Right lobe of liver (tissue), 6 donors: ENCODE measurements at regions not wholly inside any gene's neighbourhood (a gene's known extent, or its start where the extent isn't known, plus 50 kb on each side); places are given as distances from the start of the nearest gene placed in this dataset.

Experiments used
- ATAC-seq, 4 donors: fragments of 200-7000 bp; cut with Tn5 transposase; one replicate each; pipeline ENCODE4 v1.9.1; 2020; ENCODE audit warnings: mild to moderate bottlenecking in 4 of 4, moderate library complexity in 4 of 4
- DNase-seq, 3 donors: peaks; one replicate each; pipeline ENCODE4 v3.0.0-alpha.2; 2020
- H3K27ac ChIP-seq, 3 donors: fragments of 200-600 bp; one replicate each; pipeline ENCODE4 v1.8.0; 2022
- H3K27me3 ChIP-seq, 2 donors: fragments of 200-600 bp; one replicate each; pipeline ENCODE4 v1.8.0; 2022
- H3K36me3 ChIP-seq, 4 donors: fragments of 200-600 bp; sonication (generic) in 1 of 4; one replicate each; pipeline versions ENCODE4 v1.5.1 to v1.8.0; 2017 to 2022; ENCODE audit warnings: control low read depth in 1 of 4
- H3K4me1 ChIP-seq, 4 donors: fragments of 200-600 bp; sonication (generic) in 1 of 4; one replicate each; pipeline versions ENCODE4 v1.5.1 to v1.8.0; 2017 to 2022; ENCODE audit warnings: control low read depth in 1 of 4
- H3K4me3 ChIP-seq, 3 donors: fragments of 200-600 bp; one replicate each; pipeline ENCODE4 v1.8.0; 2022
- H3K9me3 ChIP-seq, 4 donors: fragments of 200-600 bp; sonication (generic) in 1 of 4; one replicate each; pipeline versions ENCODE4 v1.5.1 to v1.8.0; 2017 to 2022; ENCODE audit warnings: control low read depth in 1 of 4
- POLR2A ChIP-seq: fragments of 450-650 bp; IDR thresholded peaks from one replicate; pipeline ENCODE4 v1.6.1; 2017; ENCODE audit warnings: antibody characterized with exemption, mild to moderate bottlenecking
- WGBS: methylation state at CpG from one replicate; pipeline ENCODE4 v1.1.6; 2018; ENCODE audit warnings: low coverage, low lambda C conversion rate; ENCODE audit not compliant: insufficient coverage; ENCODE audit errors: missing lambda C conversion rate; 5-methylcytosine and 5-hydroxymethylcytosine counted together
- intact Hi-C, 2 donors: fragments of 100-400 bp; cut with DNase I; formaldehyde crosslinking; loops; one replicate each; pipeline versions ENCODE4 v1.11.2 to v1.14.1; 2022
- TF ChIP-seq, protein P1 (sequence below), 4 donors: fragments of 200-600 bp in 3 of 4; fragments of 450-650 bp in 1 of 4; IDR thresholded peaks; one replicate each; pipeline versions ENCODE4 v1.5.1 to v1.8.0; 2016 to 2022; ENCODE audit warnings: antibody characterized with exemption in 4 of 4, mild to moderate bottlenecking in 2 of 4
- donor health status: DM: no; HTN: yes; CAD: no.
- donor health status: DM: no; HTN: no; CAD: no.
- donor health status: DM: no; HTN: no; CAD: no.
- donor health status: DM: no; HTN: yes; CAD: no.
- donor health status: DM: no; HTN: yes; CAD: no.

DNA sequence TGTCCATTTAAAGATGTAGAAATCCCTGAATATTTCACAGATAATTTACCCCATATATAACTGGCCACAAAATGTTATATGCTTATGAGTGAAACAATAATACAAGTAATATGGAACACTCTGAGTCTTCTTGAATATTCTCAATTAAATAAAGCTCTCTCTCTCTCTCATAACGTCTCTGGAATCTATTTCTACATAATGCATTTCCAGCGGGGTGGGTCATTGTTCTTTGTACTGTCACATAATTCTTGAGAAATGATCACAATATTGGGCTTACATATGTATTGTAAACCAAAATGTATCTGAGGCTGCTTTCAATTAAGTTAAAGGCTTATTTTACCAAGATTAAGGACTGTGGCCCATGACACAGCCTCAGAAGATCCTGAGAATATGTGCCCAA is 596.3 kb downstream of the FAT4 start:
- no peak overlapping the region for H3K27ac ChIP-seq
- no peaks in the 10 kb centered on the region for H3K36me3 ChIP-seq
- DNase-seq = no peak
- TF ChIP-seq POLR2A = no peak
- TF ChIP-seq, protein P1, sequence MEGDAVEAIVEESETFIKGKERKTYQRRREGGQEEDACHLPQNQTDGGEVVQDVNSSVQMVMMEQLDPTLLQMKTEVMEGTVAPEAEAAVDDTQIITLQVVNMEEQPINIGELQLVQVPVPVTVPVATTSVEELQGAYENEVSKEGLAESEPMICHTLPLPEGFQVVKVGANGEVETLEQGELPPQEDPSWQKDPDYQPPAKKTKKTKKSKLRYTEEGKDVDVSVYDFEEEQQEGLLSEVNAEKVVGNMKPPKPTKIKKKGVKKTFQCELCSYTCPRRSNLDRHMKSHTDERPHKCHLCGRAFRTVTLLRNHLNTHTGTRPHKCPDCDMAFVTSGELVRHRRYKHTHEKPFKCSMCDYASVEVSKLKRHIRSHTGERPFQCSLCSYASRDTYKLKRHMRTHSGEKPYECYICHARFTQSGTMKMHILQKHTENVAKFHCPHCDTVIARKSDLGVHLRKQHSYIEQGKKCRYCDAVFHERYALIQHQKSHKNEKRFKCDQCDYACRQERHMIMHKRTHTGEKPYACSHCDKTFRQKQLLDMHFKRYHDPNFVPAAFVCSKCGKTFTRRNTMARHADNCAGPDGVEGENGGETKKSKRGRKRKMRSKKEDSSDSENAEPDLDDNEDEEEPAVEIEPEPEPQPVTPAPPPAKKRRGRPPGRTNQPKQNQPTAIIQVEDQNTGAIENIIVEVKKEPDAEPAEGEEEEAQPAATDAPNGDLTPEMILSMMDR (IDR thresholded peaks at IDR 0.05) = no peak
- ATAC-seq = no peak
- H3K27me3 ChIP-seq = no peaks in the 10 kb centered on the region
- H3K4me1 ChIP-seq = no peaks in the 10 kb centered on the region
- intact Hi-C loops = no loop called here
- WGBS = 35% methylated on average over 2 of the region's 2 CpGs
- H3K9me3 ChIP-seq = no peaks in the 10 kb centered on the region
- H3K4me3 ChIP-seq = no peak overlapping the region

DNA sequence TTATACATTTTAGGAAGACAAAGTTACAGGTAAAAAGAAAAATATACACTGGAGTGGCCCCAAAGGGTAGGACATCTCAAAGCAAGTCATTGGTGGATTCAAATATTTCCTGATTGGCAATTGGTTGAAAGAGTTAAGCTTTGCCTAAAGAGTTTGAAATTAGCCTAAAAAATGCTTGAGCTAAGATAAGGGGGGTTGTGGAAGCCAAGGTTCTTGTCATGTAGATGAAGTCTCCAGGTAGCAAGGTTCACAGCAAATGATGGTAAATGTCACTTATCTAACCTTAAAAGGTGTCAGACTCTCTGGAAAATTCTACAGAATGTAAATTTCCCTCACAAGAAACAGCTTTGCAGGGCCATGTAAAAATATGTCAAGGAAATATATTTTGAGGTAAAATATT is 596.7 kb downstream of the FAT4 start:
- intact Hi-C loops = no loop called here
- no peaks in the 10 kb centered on the region for H3K36me3 ChIP-seq
- DNase-seq = no peak

DNA sequence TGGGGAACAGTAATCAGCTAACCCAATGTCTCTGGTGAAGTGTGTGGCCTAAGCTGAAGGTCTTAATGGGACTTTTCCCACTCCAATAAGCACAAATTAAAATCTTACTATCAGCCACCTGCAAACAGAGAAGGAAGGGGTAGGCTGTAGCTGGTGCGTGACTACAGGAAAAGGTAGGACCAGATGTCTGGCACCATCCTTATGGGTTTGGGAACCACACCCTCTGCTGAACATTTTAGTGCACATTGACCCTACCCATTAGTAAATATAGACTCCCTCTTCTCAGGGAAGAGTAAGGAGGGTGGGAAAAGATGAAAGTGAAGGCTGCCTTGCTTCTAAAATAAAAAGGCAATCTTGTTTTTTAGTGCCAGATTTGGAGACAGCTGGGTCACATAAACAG is 602.8 kb downstream of the FAT4 start:
- WGBS = 92% methylated on average over 1 of the region's 1 CpG
- H3K27ac ChIP-seq = no peak overlapping the region
- H3K4me3 ChIP-seq = no peak overlapping the region
- H3K27me3 ChIP-seq = no peaks in the 10 kb centered on the region
- DNase-seq = no peak
- H3K4me1 ChIP-seq = no peaks in the 10 kb centered on the region
- H3K36me3 ChIP-seq = no peaks in the 10 kb centered on the region
- H3K9me3 ChIP-seq = no peaks in the 10 kb centered on the region
- ATAC-seq = no peak
- intact Hi-C loops = no loop called here
- TF ChIP-seq POLR2A = no peak
- TF ChIP-seq, protein P1 (IDR thresholded peaks at IDR 0.05) = no peak

More for the DNA sequence above, 596.7 kb downstream of the FAT4 start:
- H3K4me3 ChIP-seq = no peak overlapping the region
- H3K9me3 ChIP-seq = no peaks in the 10 kb centered on the region
- TF ChIP-seq, protein P1 (IDR thresholded peaks at IDR 0.05) = no peak
- TF ChIP-seq POLR2A = no peak
- no peaks in the 10 kb centered on the region for H3K27me3 ChIP-seq
- ATAC-seq = no peak
- no peaks in the 10 kb centered on the region for H3K4me1 ChIP-seq
- H3K27ac ChIP-seq = no peak overlapping the region

DNA sequence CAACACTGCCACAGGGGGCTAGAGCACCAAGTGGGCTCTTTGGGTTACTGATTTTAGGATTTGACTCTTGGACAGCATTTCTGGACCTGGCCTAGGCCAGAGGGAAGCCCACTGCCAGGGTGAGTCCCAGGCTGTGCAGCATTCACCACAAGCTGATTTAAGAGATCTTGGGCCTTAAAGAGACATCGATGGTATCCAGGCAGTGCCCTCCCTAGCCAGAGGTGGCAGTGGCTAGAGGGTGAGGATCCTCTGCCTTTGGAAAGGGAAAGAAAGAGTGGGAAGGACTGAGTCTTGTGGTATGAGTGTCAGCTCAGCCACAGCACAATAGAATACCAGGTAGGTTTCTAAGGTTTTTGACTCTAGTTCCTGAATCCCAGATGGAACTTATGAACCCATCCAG is 613.9 kb downstream of the FAT4 start:
- no peak overlapping the region for H3K27ac ChIP-seq
- no peak for ATAC-seq
- TF ChIP-seq, protein P1 (IDR thresholded peaks at IDR 0.05) = no peak
- TF ChIP-seq POLR2A = no peak
- no peaks in the 10 kb centered on the region for H3K9me3 ChIP-seq
- WGBS = no CpG with 5 or more reads among the region's 1 CpG
- H3K36me3 ChIP-seq = no peaks in the 10 kb centered on the region
- no peaks in the 10 kb centered on the region for H3K27me3 ChIP-seq
- H3K4me1 ChIP-seq = no peaks in the 10 kb centered on the region
- intact Hi-C loops = no loop called here
- no peak for DNase-seq
- H3K4me3 ChIP-seq = no peak overlapping the region

DNA sequence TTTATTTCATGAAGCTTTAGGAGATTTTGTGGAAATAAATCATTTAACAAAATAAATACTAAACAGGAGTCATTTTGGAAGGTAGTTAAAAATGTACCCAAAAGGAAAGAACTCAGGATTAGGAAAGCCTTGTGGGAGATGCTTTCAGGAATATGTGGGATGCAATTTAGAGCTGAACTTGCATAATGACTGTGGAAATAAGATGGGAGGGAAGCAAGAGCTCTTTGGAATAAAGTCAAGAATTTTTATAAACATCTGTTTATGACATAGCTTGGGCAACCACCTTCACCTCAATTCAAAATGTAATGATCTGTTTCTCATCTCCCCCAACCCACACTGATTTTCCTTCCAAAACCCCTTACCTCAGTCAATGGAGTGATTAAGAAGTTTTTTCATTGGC is 623.8 kb downstream of the FAT4 start:
- TF ChIP-seq, protein P1 (IDR thresholded peaks at IDR 0.05) = no peak
- no peak for TF ChIP-seq POLR2A
- no peak overlapping the region for H3K27ac ChIP-seq
- H3K4me1 ChIP-seq = no peaks in the 10 kb centered on the region
- H3K9me3 ChIP-seq = no peaks in the 10 kb centered on the region
- intact Hi-C loops = no loop called here
- H3K27me3 ChIP-seq = no peaks in the 10 kb centered on the region
- H3K36me3 ChIP-seq = no peaks in the 10 kb centered on the region
- no peak overlapping the region for H3K4me3 ChIP-seq
- DNase-seq = no peak
- ATAC-seq = no peak
